Endothelial cell of umbilical vein (primary cell): ENCODE measurements at regions not wholly inside any gene's neighbourhood (a gene's known extent, or its start where the extent isn't known, plus 50 kb on each side); places are given as distances from the start of the nearest gene placed in this dataset.
"Not testable (repeated sequence)": the region's sequence is repeated elsewhere in the genome, so short reads cannot be mapped to it uniquely, and the experiment has no call there.

Experiments used
- BruUV-seq: library from RNA; stranded (reverse); fragments of 400-500 nt; replicated peaks from 2 replicates; lab custom pipeline; 2021; lab: Mats Ljungman, UMichigan
- CTCF ChIA-PET: fragments of 300-600, 350-600 bp; sonication (Branson Sonifier 250); formaldehyde crosslinking; loops from one replicate; lab custom pipeline; 2021; ENCODE audit warnings: antibody characterized with exemption, inconsistent platforms; lab: Charles Lee
- POLR2A ChIA-PET: fragments of 300-600, 350-600 bp; sonication (Branson Sonifier 250); formaldehyde crosslinking; loops from one replicate; lab custom pipeline; 2021; ENCODE audit warnings: antibody characterized with exemption, inconsistent platforms; lab: Charles Lee
- DNase-seq: peaks from one replicate; pipeline ENCODE4 v3.0.0-alpha.2; 2011; ENCODE audit warnings: low read depth, low spot score
- FAIRE-seq: peaks from 2 replicates; lab custom pipeline; 2011; peaks lifted over from hg19 to GRCh38; lab: Jason Lieb, UNC
- H2AFZ ChIP-seq: 2 replicates; pipeline ENCODE4 v1.6.0; 2012; ENCODE audit warnings: low read depth, low read length, control low read depth, inconsistent platforms
- H3K27ac ChIP-seq: 2 replicates; pipeline ENCODE4 v1.5.1; 2011; ENCODE audit warnings: low read depth, mild to moderate bottlenecking, control low read depth, low read length, moderate library complexity; ENCODE audit not compliant: insufficient read depth
- H3K27me3 ChIP-seq, 2 experiments: 2 replicates each; pipeline versions ENCODE4 v1.6.0 to v1.6.1; 2011; ENCODE audit warnings: low read length in 2 of 2, mixed read lengths in 1 of 2; ENCODE audit not compliant: control insufficient read depth in 2 of 2, insufficient read depth in 2 of 2
- H3K36me3 ChIP-seq, 2 experiments: 2 replicates in 1 of 2; 3 replicates in 1 of 2; pipeline ENCODE4 v1.5.1; 2011; ENCODE audit warnings: low read length in 2 of 2, mild to moderate bottlenecking in 1 of 2, moderate library complexity in 1 of 2; ENCODE audit not compliant: control insufficient read depth in 2 of 2, insufficient read depth in 2 of 2; ENCODE audit errors: extremely low read depth in 1 of 2
- H3K4me1 ChIP-seq: 3 replicates; pipeline ENCODE4 v1.5.1; 2011; ENCODE audit warnings: mild to moderate bottlenecking, low read length; ENCODE audit not compliant: control insufficient read depth, insufficient read depth; ENCODE audit errors: extremely low read depth
- H3K4me2 ChIP-seq: 2 replicates; pipeline ENCODE4 v1.6.1; 2011; ENCODE audit warnings: low read length, control low read depth, mixed read lengths; ENCODE audit not compliant: insufficient read depth
- H3K4me3 ChIP-seq, 3 experiments: fragments of 200-600 bp in 1 of 3; sonication (generic), shearing (Covaris generic) in 1 of 3; replicated peaks in 1 of 3; 2 replicates each; pipeline ENCODE4 v1.5.1; 2011 to 2016; ENCODE audit warnings: control low read depth in 3 of 3, low read length in 3 of 3, mild to moderate bottlenecking in 2 of 3, inconsistent platforms in 1 of 3, low read depth in 1 of 3, moderate library complexity in 1 of 3; ENCODE audit not compliant: insufficient read depth in 1 of 3
- H3K79me2 ChIP-seq: 2 replicates; pipeline ENCODE4 v1.6.0; 2012; ENCODE audit warnings: low read length, inconsistent platforms; ENCODE audit not compliant: control insufficient read depth, insufficient read depth
- H3K9ac ChIP-seq: replicated peaks from 2 replicates; pipeline ENCODE3; 2011; ENCODE audit warnings: low read length, control low read depth; ENCODE audit not compliant: insufficient read depth; ENCODE audit errors: extremely low read depth
- H3K9me1 ChIP-seq: replicated peaks from 3 replicates; pipeline ENCODE4 v1.6.0; 2011; ENCODE audit warnings: mild to moderate bottlenecking, low read length; ENCODE audit not compliant: control insufficient read depth, insufficient read depth; ENCODE audit errors: extremely low read depth
- H3K9me3 ChIP-seq: replicated peaks from 2 replicates; pipeline ENCODE4 v1.5.1; 2012; ENCODE audit warnings: low read length, inconsistent platforms; ENCODE audit not compliant: control insufficient read depth, insufficient read depth
- H4K20me1 ChIP-seq: replicated peaks from 2 replicates; pipeline ENCODE3; 2011; ENCODE audit warnings: mild to moderate bottlenecking, low read length; ENCODE audit not compliant: control insufficient read depth, insufficient read depth; ENCODE audit errors: extremely low read depth
- dilution Hi-C: fragments of 300-500 bp; cut with MboI; formaldehyde crosslinking; loops from one replicate; pipeline ENCODE4 v1.15.0; 2019; ENCODE audit warnings: low sequenced_read_pairs; ENCODE audit not compliant: extremely low pct_ligation_motif_present
- intact Hi-C: fragments of 100-400 bp; cut with micrococcal nuclease; formaldehyde crosslinking; loops from one replicate; pipeline ENCODE4 v1.10.0; 2022

DNA sequence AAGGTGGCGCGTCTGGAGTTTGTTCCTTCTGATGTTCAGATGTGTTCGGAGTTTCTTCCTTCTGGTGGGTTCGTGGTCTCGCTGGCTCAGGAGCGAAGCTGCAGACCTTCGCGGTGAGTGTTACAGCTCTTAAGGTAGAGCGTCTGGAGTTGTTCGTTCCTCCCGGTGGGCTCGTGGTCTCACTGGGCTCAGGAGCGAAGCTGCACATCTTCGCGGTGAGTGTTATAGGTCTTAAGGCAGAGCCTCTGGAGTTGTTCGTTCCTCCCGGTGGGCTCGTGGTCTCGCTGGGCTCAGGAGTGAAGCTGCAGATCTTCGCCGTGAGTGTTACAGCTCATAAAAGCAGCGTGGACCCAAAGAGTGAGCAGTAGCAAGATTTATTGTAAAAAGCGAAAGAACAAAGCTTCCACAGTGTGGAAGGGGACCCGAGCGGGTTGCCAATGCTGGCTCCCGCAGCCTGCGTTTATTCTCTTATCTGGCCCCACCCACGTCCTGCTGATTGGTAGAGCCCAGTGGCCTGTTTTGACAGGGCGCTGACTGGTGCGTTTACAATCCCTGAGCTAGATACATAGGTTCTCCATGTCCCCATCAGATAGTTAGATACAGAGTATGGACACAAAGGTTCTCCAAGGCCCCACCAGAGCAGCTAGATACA lies 322.5 kb upstream of the KCND2 start:
- H3K4me3 ChIP-seq, FAIRE-seq, POLR2A ChIA-PET, H3K4me2 ChIP-seq, H3K4me1 ChIP-seq, H3K79me2 ChIP-seq, H3K9me1 ChIP-seq, H3K9me3 ChIP-seq, BruUV-seq, DNase-seq, H2AFZ ChIP-seq, H3K27me3 ChIP-seq, intact Hi-C loops, H3K36me3 ChIP-seq, H3K27ac ChIP-seq, dilution Hi-C loops, H4K20me1 ChIP-seq, H3K9ac ChIP-seq: not testable (repeated sequence)
- CTCF ChIA-PET: interaction anchor here (0.9 to 1.6 kb wide), 2 partner anchors 10 to 14 kb away, joined by 3 to 7 read pairs; no protein-coding TSS in a partner anchor

DNA sequence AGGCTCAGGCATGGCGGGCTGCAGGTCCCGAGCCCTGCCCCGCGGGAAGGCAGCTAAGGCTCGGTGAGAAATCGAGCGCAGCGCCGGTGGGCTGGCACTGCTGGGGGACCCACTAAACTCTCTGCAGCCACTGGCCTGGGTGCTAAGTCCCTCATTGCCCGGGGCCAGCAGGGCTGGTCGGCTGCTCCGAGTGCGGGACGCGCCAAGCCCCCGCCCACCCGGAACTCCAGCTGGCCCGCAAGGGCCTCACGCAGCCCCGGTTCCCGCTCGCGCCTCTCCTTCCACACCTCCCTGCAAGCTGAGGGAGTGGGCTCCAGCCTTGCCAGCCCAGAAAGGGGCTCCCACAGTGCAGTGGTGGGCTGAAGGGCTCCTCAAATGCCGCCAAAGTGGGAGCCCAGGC lies 321.4 kb upstream of the KCND2 start:
- H3K4me3 ChIP-seq, H2AFZ ChIP-seq, H3K4me1 ChIP-seq, FAIRE-seq, H3K9me1 ChIP-seq, H4K20me1 ChIP-seq, H3K27me3 ChIP-seq, H3K36me3 ChIP-seq, H3K27ac ChIP-seq, H3K9ac ChIP-seq, H3K4me2 ChIP-seq, H3K79me2 ChIP-seq, H3K9me3 ChIP-seq, DNase-seq, dilution Hi-C loops, CTCF ChIA-PET, BruUV-seq, POLR2A ChIA-PET, intact Hi-C loops: not testable (repeated sequence)
